ENCODE measurements at regions not wholly inside any gene's neighbourhood (a gene's known extent, or its start where the extent isn't known, plus 50 kb on each side); places are given as distances from the start of the nearest gene placed in this dataset.
"Not testable (repeated sequence)": the region's sequence is repeated elsewhere in the genome, so short reads cannot be mapped to it uniquely, and the experiment has no call there.

GRCh38 chr12:33184161-33184560 is 255.5 kb downstream of the SYT10 start:
- Histone ChIP-seq H3K4me1 (ENCODE audit: low read depth, poor library complexity, severe bottlenecking) (no peaks in the 10 kb centered on the region), H3K79me2 (ENCODE audit: insufficient read depth, low read depth) (no peaks in the 10 kb centered on the region), H4K20me1 (ENCODE audit: insufficient read depth) (no peaks in the 10 kb centered on the region), H2AFZ (ENCODE audit: low read depth) (no peak overlapping the region), H3K4me3 (IDR thresholded peaks at IDR 0.05; ENCODE audit: insufficient read depth, low read depth, low read length) (no peak overlapping the region), H3K4me2 (no peak overlapping the region), H3K27me3 (ENCODE audit: insufficient read depth, low read depth) (no peaks in the 10 kb centered on the region), H3K36me3 (ENCODE audit: insufficient read depth) (no peaks in the 10 kb centered on the region), H3K27ac (no peak overlapping the region), H3K9ac (no peak overlapping the region)
- no peak for TF ChIP-seq CTCF (conservative IDR thresholded peaks at IDR 0.05; ENCODE audit: low read depth, low read length)

GRCh38 chr12:33182485-33182884 is 257.1 kb downstream of the SYT10 start:
- H3K27me3 ChIP-seq (ENCODE audit: insufficient read depth, low read depth), result no peaks in the 10 kb centered on the region
- H3K4me2 ChIP-seq, result no peak overlapping the region
- H3K9ac ChIP-seq, result no peak overlapping the region
- no peaks in the 10 kb centered on the region for H3K79me2 ChIP-seq (ENCODE audit: insufficient read depth, low read depth)
- no peak overlapping the region for H3K4me3 ChIP-seq (IDR thresholded peaks at IDR 0.05; ENCODE audit: insufficient read depth, low read depth, low read length)
- H4K20me1 ChIP-seq (ENCODE audit: insufficient read depth), result no peaks in the 10 kb centered on the region
- no peak overlapping the region for H3K27ac ChIP-seq
- TF ChIP-seq CTCF (conservative IDR thresholded peaks at IDR 0.05; ENCODE audit: low read depth, low read length), result no peak
- H2AFZ ChIP-seq (ENCODE audit: low read depth), result no peak overlapping the region
- H3K36me3 ChIP-seq (ENCODE audit: insufficient read depth), result no peaks in the 10 kb centered on the region
- H3K4me1 ChIP-seq (ENCODE audit: low read depth, poor library complexity, severe bottlenecking), result no peaks in the 10 kb centered on the region

- H3K27ac ChIP-seq, result no peak overlapping the region
- no peaks in the 10 kb centered on the region for H3K36me3 ChIP-seq (ENCODE audit: insufficient read depth)
- H4K20me1 ChIP-seq (ENCODE audit: insufficient read depth), result no peaks in the 10 kb centered on the region
- H3K4me1 ChIP-seq (ENCODE audit: low read depth, poor library complexity, severe bottlenecking), result no peaks in the 10 kb centered on the region
- no peaks in the 10 kb centered on the region for H3K79me2 ChIP-seq (ENCODE audit: insufficient read depth, low read depth)
- no peak overlapping the region for H3K4me2 ChIP-seq
- no peaks in the 10 kb centered on the region for H3K27me3 ChIP-seq (ENCODE audit: insufficient read depth, low read depth)
- no peak overlapping the region for H3K4me3 ChIP-seq (IDR thresholded peaks at IDR 0.05; ENCODE audit: insufficient read depth, low read depth, low read length)
- H3K9ac ChIP-seq, result no peak overlapping the region
- H2AFZ ChIP-seq (ENCODE audit: low read depth), result no peak overlapping the region
- no peak for TF ChIP-seq CTCF (conservative IDR thresholded peaks at IDR 0.05; ENCODE audit: low read depth, low read length)
Measured at GRCh38 chr12:33180918-33181317, 258.7 kb downstream of the SYT10 start.

GRCh38 chr12:33166260-33166659 is 269.7 kb upstream of the PKP2 start:
- not testable (repeated sequence) for H3K79me2 ChIP-seq (ENCODE audit: insufficient read depth, low read depth); H3K4me1 ChIP-seq (ENCODE audit: low read depth, poor library complexity, severe bottlenecking); H2AFZ ChIP-seq (ENCODE audit: low read depth); H3K36me3 ChIP-seq (ENCODE audit: insufficient read depth); H4K20me1 ChIP-seq (ENCODE audit: insufficient read depth); H3K4me2 ChIP-seq; H3K27me3 ChIP-seq (ENCODE audit: insufficient read depth, low read depth); H3K27ac ChIP-seq; H3K4me3 ChIP-seq (IDR thresholded peaks at IDR 0.05; ENCODE audit: insufficient read depth, low read depth, low read length); H3K9ac ChIP-seq

- no peak overlapping the region for H2AFZ ChIP-seq (ENCODE audit: low read depth)
- no peaks in the 10 kb centered on the region for H3K27me3 ChIP-seq (ENCODE audit: insufficient read depth, low read depth)
- no peaks in the 10 kb centered on the region for H3K79me2 ChIP-seq (ENCODE audit: insufficient read depth, low read depth)
- no peak overlapping the region for H3K4me2 ChIP-seq
- no peak overlapping the region for H3K4me3 ChIP-seq (IDR thresholded peaks at IDR 0.05; ENCODE audit: insufficient read depth, low read depth, low read length)
- TF ChIP-seq CTCF (conservative IDR thresholded peaks at IDR 0.05; ENCODE audit: low read depth, low read length), result no peak
- no peaks in the 10 kb centered on the region for H3K36me3 ChIP-seq (ENCODE audit: insufficient read depth)
- H3K4me1 ChIP-seq (ENCODE audit: low read depth, poor library complexity, severe bottlenecking), result no peaks in the 10 kb centered on the region
- H3K9ac ChIP-seq, result no peak overlapping the region
- no peak overlapping the region for H3K27ac ChIP-seq
- no peaks in the 10 kb centered on the region for H4K20me1 ChIP-seq (ENCODE audit: insufficient read depth)
Measured at GRCh38 chr12:33156042-33156441, 259.5 kb upstream of the PKP2 start.

GRCh38 chr12:33147292-33147691 is 250.7 kb upstream of the PKP2 start:
- not testable (repeated sequence) for H2AFZ ChIP-seq (ENCODE audit: low read depth); H3K79me2 ChIP-seq (ENCODE audit: insufficient read depth, low read depth); H3K27ac ChIP-seq; H3K4me3 ChIP-seq (IDR thresholded peaks at IDR 0.05; ENCODE audit: insufficient read depth, low read depth, low read length); H3K36me3 ChIP-seq (ENCODE audit: insufficient read depth); H4K20me1 ChIP-seq (ENCODE audit: insufficient read depth); H3K4me2 ChIP-seq; H3K4me1 ChIP-seq (ENCODE audit: low read depth, poor library complexity, severe bottlenecking); H3K27me3 ChIP-seq (ENCODE audit: insufficient read depth, low read depth); H3K9ac ChIP-seq
